ENCODE measurements at regions not wholly inside any gene's neighbourhood (a gene's known extent, or its start where the extent isn't known, plus 50 kb on each side); places are given as distances from the start of the nearest gene placed in this dataset.

DNA sequence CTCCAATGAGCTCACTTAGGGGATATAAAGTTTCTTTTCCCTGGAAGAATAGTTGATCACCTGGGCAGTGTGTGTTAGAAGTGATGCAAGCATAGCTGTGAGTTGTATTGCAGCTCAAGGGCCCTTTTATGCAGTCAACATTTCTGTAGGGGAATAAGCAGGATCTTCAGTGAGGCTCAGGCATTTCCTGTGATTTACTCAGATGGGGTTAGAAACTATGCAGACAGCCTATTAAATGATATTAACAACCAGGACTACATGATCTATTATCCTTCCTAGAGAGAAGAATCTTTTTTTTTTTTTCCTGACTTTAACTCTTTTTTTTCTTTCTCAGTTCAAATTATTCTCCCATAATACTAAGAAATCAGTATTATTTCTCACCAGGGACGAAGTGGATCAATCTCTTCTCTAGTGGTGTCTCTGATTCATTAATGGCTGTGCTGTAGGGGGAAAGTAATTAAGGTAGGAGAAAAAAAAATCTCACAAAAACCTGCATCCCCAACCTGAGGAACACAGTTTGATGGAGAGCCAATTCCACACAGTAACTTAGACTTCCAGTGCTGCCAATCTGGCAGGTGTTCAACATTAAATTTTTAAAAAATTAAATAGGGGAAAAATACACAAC, 126.4 kb upstream of the SLC10A2 start:
- no peak overlapping the region for H3K4me3 ChIP-seq
- H3K36me3 ChIP-seq = no peaks in the 10 kb centered on the region
- TF ChIP-seq, protein P1, sequence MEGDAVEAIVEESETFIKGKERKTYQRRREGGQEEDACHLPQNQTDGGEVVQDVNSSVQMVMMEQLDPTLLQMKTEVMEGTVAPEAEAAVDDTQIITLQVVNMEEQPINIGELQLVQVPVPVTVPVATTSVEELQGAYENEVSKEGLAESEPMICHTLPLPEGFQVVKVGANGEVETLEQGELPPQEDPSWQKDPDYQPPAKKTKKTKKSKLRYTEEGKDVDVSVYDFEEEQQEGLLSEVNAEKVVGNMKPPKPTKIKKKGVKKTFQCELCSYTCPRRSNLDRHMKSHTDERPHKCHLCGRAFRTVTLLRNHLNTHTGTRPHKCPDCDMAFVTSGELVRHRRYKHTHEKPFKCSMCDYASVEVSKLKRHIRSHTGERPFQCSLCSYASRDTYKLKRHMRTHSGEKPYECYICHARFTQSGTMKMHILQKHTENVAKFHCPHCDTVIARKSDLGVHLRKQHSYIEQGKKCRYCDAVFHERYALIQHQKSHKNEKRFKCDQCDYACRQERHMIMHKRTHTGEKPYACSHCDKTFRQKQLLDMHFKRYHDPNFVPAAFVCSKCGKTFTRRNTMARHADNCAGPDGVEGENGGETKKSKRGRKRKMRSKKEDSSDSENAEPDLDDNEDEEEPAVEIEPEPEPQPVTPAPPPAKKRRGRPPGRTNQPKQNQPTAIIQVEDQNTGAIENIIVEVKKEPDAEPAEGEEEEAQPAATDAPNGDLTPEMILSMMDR (IDR thresholded peaks at IDR 0.05) = no peak
- H3K4me1 ChIP-seq = no peaks in the 10 kb centered on the region
- H3K9me3 ChIP-seq = no peaks in the 10 kb centered on the region
- no peak overlapping the region for H3K27ac ChIP-seq
- no peak for DNase-seq (ENCODE audit: low spot score in 2 of 2)
- no peaks in the 10 kb centered on the region for H3K27me3 ChIP-seq
- intact Hi-C loops (cut with DNase I) = no loop called here

DNA sequence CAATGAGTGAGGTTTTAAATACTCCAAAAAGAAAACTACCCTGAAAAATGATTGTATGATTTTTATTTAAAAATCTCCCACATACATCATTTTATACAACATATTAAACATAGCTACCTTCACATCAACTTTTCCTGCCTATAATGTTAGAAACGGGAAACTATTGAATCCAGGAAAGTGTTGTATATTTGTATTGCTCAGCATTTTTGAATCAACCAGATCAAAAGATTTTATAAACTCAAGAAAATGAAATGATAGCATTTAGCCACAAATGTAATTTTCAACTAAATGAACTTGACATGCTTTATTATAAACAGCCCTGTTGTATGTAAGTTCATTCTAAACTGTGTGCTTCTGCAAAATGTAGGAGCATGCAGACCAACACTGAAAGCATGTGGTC, 124.6 kb upstream of the SLC10A2 start:
- no peaks in the 10 kb centered on the region for H3K9me3 ChIP-seq
- H3K36me3 ChIP-seq = no peaks in the 10 kb centered on the region
- intact Hi-C loops (cut with DNase I) = no loop called here
- no peaks in the 10 kb centered on the region for H3K27me3 ChIP-seq
- no peak overlapping the region for H3K27ac ChIP-seq
- H3K4me3 ChIP-seq = no peak overlapping the region
- TF ChIP-seq, protein P1 (IDR thresholded peaks at IDR 0.05) = no peak
- no peaks in the 10 kb centered on the region for H3K4me1 ChIP-seq
- DNase-seq (ENCODE audit: low spot score in 2 of 2) = no peak

DNA sequence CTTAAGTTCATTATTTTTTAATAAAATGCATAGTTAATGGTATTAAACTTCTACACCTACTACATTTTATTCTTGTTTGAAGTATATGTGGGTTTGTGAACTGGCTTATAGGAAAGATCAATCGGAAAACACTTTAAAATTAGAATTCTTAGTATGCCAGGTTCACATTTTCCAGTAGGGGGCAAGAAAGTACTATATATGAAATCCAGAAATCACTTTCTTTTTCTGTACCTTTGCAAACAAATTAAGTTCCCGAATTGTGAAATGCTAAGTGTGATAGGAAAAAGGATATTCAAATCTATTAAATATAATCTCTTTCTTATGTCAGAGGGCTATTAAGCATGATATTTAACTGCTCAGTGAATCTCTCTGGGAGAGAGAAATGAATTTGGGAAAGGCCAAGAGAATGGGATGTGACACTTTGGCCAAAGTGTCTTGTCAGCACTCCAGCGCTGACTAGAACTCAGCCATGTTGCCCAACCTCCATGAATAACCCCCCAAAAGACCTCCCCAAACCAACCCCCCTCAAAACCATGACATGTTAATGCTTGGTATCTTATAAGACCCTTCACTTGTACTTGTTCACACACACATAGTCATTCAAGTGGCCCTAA, 122.6 kb upstream of the SLC10A2 start:
- Histone ChIP-seq H3K27ac (no peak overlapping the region), H3K36me3 (no peaks in the 10 kb centered on the region), H3K4me3 (no peak overlapping the region), H3K4me1 (no peaks in the 10 kb centered on the region), H3K9me3 (no peaks in the 10 kb centered on the region), H3K27me3 (no peaks in the 10 kb centered on the region)
- TF ChIP-seq, protein P1 (IDR thresholded peaks at IDR 0.05) = no peak
- DNase-seq (ENCODE audit: low spot score in 2 of 2) = no peak
- intact Hi-C loops (cut with DNase I) = no loop called here

DNA sequence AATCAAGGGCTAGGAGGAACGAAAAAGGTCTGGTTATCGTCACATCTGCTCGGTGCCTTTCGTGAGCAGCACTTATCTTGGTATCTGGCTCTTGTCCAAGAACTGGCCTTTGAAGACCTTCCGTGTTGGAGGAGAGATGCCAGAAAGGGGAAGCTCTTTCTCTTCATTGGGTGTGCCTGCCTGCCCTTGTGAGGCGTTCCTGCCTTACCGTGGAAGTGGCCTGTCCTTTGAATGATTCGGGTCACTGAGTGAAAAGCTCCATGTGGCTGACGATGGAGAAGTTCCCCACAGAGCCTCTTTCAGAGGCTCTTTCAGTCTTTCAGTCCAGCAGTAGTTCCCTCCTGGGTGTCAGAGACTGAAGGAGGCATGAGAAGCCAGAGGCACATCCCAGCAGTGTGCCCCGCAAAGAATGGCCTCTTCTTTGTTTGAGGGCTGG, 121.5 kb upstream of the SLC10A2 start:
- Histone ChIP-seq H3K4me3 (no peak overlapping the region), H3K27ac (no peak overlapping the region), H3K9me3 (no peaks in the 10 kb centered on the region), H3K27me3 (no peaks in the 10 kb centered on the region), H3K4me1 (no peaks in the 10 kb centered on the region), H3K36me3 (no peaks in the 10 kb centered on the region)
- TF ChIP-seq, protein P1 (IDR thresholded peaks at IDR 0.05) = no peak
- no peak for DNase-seq (ENCODE audit: low spot score in 2 of 2)
- intact Hi-C loops (cut with DNase I) = no loop called here

DNA sequence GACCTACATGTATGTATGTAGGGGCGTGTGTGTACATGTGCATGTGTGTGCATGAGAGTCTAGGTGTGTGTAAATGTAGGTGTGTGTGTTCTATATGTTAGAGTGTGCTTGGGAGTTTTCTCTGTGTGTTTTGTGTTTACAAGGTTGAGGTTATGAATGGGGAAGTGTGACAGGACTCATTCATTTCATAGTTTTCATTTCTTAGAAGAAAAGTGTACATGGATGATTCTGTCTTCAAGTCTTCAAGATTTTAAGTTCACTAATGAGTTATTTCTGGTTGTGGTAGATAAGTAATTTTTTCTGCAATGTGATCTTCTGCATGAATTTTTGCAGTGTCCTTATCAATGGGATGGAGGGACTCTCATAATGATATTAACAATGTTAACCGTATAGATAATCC, 118.2 kb upstream of the SLC10A2 start:
- no peaks in the 10 kb centered on the region for H3K9me3 ChIP-seq

More for the DNA sequence above, 118.2 kb upstream of the SLC10A2 start:
- Histone ChIP-seq H3K27me3 (no peaks in the 10 kb centered on the region), H3K27ac (no peak overlapping the region), H3K4me1 (no peaks in the 10 kb centered on the region), H3K4me3 (no peak overlapping the region), H3K36me3 (no peaks in the 10 kb centered on the region)
- intact Hi-C loops (cut with DNase I) = no loop called here
- TF ChIP-seq, protein P1 (IDR thresholded peaks at IDR 0.05) = no peak
- no peak for DNase-seq (ENCODE audit: low spot score in 2 of 2)

Data from ascending aorta (tissue), 2 donors.